Erythroblast (primary cell): ENCODE measurements at regions not wholly inside any gene's neighbourhood (a gene's known extent, or its start where the extent isn't known, plus 50 kb on each side); places are given as distances from the start of the nearest gene placed in this dataset.

Source experiments
- DNase-seq, 2 experiments: peaks; one replicate each; lab custom pipeline; 2025; lab: John Stamatoyannopoulos, UW
- GATA1 ChIP-seq: IDR thresholded peaks from 2 replicates; pipeline ENCODE4 v1.6.1; 2011; ENCODE audit warnings: low read depth, mild to moderate bottlenecking, control low read depth, low read length, moderate library complexity
- POLR2A ChIP-seq: IDR thresholded peaks from 2 replicates; pipeline ENCODE4 v1.6.1; 2011; ENCODE audit warnings: mild to moderate bottlenecking, low read length

DNA sequence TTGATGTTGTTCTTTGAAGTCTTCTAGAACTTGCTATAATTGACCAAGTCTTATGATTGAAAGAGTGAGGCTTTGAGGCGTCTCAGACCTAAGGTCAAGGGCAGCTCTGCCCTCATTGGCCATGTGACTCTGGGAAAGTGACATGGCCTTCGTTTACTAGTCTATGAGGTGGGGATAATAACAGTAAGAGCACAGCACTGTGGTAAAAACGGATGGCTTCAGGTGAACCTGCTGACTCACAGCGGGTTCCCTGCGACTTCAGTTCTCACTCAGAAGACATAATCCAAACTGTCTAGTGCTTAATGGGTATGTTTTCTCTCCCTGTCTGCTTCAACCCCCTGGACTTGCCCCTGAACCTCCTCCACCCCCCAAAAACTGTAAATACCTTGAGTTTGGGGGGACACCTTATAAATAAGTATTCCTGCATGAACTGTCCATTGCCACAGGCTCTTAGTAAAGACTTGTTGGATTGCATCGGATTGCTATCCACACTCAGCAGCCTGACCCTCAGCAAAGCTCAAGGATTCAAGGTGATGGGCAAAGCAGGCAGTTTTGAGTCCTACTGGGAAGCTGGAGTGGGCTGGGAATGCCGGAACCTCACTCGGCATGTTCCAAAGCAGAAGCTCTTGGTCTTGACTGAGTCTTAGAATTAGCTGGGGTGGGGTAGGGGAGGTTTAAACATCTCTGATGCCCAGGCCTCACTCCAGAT lies 304.6 kb downstream of the KLF6 start:
- no peak for DNase-seq
- TF ChIP-seq GATA1 (no peak), POLR2A (no peak)

DNA sequence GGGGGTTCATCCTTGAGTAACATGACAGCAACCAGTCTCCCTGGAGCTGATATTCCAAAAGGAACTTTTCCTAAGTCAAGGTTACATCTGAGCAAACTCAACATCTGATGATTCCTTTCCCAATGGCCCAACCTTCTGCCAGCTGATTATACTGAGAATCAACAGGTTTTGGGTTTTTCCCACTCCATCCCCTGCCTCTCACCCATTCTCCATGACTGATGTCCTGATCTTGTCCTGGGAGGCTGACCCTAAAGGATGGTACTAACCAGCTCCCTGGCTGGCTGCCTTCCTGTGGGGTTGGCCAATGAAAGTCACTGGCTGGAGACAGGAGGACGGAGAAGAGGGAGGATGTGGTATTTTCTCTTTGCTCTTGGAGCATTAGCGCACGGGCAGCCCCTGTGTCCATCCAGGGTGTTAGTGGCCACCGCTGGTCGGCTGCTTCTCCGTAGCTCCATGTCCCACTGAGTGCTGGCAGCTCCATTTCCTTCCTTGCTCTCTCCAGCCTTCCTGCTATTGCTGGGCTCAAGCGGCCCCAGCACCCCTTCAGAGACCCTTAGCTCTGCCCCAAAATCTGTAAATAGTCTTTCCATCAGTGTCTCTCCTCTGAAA lies 306.2 kb upstream of the PITRM1 start:
- TF ChIP-seq POLR2A (no peak), GATA1 (no peak)
- DNase-seq = no peak

DNA sequence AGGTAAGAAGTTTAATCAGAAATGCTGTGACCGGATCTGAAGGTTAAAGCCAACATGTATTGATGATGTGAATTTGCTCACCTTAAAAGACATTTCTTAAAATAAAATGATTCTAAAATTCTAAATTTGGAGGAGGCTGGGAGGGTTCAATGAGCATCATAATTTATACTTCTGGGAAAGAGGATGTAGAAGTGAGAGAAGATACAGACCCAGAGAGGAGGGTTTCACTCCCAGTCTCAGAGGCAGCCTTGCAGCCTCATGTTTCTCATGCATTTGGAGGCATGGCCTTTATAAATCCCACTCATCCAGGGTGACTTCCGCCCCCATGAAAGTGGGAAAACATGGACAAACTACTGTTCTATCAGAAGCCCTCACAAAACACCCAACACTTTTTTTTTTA lies 305.6 kb upstream of the PITRM1 start:
- TF ChIP-seq POLR2A = no peak
- no peak for TF ChIP-seq GATA1
- no peak for DNase-seq

DNA sequence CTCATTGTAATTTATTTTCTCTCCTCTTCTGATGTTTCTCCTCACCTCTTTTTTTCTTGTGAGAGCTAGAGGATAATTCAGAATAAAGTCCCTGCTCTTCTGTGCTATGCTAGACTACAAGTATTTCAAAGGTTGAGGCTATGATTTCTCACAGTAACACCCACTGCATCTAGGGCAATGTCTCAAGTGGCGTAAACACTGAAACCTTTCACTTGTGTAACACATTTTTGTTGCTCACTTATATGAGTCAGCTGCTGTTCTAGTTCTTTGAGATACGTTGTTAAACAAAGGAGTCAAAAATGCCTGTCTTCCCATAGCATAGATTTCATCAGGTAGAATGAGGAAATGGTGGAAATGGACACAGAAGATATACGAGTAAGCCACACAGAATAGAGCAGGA lies 305.1 kb upstream of the PITRM1 start:
- no peak for DNase-seq
- no peak for TF ChIP-seq GATA1

DNA sequence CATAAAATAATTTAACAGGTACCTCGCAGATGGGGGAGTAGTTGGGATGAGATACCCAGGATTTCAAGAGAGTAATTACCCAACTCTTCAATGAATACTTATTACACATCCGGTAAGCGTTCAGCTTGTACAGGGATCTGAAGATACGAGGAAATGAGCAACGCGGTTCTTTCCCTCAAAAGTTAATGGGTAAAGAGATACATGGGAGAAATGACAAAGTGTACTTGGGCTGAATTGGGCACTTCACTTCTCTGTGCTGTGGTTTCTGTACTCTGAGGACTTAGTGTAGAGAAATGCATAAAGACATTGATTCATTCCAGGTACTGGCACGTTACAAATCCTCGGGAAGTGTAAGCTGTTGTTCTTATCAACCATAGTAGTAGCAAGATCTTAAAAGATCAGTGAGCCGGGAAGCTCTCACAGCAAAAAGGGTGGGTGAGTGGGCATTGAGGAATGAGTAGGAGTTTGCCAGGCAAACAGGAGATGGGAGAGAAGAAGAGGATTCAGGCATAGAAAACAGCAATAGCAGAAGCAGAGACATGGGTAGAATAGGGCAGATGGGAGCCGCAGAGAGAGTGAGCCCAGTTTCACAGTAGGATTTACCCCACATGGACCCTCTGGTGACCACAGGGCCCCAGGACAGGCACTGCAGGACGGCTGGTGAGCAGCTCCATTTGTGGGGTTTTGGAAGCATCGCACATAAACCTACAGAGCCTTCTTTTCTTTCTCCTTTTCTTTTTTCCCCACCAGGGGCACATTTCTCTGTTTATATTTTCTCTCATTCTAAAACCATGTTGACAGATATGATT lies 304.3 kb upstream of the PITRM1 start:
- DNase-seq = no peak

DNA sequence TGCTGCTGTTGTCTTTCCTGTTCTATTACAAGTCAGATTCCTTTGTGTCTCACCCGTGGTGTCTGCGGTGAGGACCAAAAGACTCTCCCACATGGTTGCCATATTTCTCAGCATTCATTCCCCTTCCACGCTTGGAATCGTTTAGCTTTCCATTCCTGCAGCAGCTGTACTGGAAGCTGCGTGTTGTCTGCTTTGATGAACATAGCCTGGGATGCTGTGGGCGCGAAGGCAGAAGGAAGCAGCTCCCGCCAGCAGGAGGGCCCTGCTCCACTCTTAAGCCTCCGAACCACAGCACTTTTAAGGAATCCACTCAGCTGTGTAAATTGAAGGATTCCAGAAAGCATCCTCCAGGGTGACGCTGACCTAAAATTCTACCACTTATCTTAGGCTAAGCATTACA lies 303.6 kb upstream of the PITRM1 start:
- TF ChIP-seq POLR2A (no peak), GATA1 (no peak)
- no peak for DNase-seq

More for the DNA sequence above, 304.3 kb upstream of the PITRM1 start:
- no peak for TF ChIP-seq POLR2A
- no peak for TF ChIP-seq GATA1

DNA sequence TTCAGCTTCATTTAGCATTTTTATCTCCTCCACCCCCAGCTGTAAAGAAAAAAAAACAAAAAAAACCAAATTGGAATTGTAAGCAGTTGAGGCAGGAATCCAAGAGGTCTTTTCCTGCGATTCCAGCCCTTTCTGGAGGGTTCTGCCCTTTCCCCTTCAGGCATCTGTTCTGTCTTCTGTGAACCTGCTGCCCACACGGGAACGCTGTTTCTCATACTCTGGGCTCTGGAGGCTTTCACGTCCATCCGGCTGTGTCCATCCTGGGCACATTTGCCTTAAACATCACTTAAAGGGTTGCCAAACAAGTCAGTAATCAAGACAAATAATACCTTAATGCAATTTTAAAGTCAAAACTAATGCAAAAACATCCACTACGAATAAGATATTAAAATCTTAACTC lies 302.8 kb upstream of the PITRM1 start:
- TF ChIP-seq GATA1 = no peak
- TF ChIP-seq POLR2A = no peak
- DNase-seq = no peak

DNA sequence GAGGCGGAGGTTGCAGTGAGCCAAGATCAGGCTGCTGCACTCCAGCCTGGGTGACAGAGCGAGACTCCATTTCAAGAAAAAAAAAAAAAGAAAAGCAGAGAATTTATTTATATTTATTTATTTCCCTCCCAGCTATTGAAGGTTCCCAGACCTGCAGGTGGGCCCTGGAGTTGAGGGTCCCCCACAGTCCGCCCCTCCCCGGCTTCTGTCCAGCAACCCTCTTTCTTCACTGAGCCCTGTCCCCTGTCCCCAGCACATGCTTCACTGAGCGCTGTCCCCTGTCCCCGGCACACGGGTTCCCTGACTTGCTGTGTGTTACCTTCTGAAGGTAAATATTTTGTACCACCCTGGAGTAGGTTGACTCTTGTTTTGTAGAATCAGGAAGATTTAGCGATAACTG lies 301.7 kb upstream of the PITRM1 start:
- no peak for DNase-seq
- no peak for TF ChIP-seq POLR2A
- no peak for TF ChIP-seq GATA1

DNA sequence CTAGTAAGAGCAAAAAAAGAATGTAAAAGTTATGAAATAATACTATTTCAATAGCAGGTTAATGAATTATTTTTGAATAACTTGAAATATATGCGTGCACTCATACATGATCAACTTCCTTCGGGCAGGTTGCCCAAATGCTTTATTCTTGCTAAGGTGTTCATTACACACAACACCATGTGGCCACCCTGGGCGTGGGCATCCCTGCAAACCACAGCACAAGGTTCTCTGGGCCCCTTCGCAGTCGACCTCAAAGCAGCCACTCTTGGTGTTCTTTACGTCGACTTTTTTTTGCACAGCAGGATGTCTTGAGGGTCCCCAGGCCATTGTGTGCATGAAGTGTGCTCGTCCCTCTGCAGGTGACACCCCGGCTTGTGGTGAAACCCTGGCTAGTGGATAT lies 300.7 kb upstream of the PITRM1 start:
- no peak for TF ChIP-seq GATA1
- TF ChIP-seq POLR2A = no peak
- DNase-seq = no peak

DNA sequence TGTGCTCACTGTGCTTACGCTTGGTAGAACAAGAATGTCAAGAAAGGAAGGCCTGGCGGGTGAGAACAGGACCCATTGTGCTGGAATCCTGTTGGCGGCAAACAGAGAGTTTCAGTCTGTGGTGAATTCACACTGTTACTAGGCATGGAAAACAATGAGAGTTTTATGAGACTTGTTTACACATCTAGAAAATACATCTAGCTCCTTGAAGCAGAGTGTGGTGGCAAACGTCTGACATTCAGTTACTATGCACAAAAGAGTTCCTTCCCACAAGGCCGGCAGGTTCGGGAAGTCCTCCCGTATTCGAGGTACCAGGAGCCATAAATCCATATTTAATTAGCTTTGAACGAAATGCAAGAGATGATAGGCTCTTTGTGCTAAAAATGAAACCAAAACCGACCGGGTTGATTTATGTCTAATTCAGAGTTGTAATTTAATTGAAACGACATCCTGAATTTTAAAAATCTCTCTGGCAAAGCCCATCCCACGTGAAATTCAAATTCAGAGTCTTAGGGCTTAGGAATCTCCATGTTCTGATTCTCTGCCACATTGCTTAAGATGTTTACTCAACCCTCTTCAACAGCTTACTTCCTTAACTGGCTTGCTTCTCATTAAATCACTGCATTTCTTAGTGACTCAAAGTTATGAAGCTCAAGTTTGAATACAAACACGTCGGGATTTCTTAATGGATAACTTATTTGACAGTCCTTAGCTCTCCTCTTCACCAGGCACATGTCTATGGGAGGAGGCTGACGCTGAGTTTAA lies 299.9 kb upstream of the PITRM1 start:
- TF ChIP-seq GATA1 = no peak
- no peak for TF ChIP-seq POLR2A
- no peak for DNase-seq

DNA sequence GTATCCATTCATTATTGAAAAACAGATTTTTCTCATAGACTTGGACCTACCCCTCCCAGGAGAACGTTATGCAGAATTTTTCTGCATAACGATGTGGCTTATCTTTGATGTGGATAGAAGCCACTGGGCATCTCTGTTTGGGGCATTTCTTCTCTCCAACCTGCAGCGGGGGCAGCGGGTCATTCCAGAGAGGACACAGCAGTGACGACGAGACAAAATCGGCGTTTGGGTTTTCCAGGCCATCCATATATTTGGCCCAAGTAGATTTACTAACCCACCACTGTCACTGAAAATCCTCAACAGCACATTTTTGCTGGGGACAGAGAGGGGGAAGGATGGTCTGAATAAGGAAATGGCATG lies 299.3 kb upstream of the PITRM1 start:
- no peak for TF ChIP-seq POLR2A
- TF ChIP-seq GATA1 = no peak
- no peak for DNase-seq

DNA sequence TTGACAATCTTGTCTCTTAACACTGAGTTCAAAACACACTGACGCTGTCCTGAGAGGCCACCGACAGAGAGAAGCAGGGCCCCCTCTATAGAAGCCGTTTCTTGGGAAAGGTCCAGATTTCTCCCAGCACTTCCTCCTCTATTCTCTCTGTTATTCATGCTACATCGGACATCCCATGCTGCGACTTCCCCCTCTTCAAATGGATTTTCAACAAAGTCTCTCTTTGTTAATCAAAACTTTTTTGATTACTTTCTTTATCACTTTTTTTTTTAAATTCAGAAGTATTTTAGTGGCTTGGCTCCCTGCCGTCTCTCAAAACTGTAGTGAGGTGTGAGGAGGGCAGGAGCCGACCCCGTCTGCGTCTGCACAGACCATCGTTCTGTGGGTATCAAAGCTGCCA lies 298.9 kb upstream of the PITRM1 start:
- DNase-seq = no peak
- TF ChIP-seq POLR2A = no peak

DNA sequence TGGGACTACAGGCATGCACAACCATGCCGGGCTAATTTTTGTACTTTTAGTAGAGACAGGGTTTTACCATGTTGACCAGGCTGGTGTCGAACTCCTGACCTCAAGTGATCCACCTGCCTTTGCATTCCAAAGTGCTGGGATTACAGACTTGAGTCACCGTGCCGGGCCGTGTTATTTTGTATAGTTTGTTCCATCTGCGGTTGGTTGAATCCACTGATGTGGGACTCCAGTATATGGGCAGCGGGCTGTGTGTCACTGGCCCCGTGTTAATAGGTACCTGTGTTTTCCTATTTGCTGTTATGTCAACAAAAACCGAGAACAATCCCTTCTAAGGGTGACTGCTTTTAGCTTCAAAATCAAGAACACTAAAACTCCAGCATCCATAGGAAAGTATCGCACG lies 297.6 kb upstream of the PITRM1 start:
- no peak for TF ChIP-seq GATA1

DNA sequence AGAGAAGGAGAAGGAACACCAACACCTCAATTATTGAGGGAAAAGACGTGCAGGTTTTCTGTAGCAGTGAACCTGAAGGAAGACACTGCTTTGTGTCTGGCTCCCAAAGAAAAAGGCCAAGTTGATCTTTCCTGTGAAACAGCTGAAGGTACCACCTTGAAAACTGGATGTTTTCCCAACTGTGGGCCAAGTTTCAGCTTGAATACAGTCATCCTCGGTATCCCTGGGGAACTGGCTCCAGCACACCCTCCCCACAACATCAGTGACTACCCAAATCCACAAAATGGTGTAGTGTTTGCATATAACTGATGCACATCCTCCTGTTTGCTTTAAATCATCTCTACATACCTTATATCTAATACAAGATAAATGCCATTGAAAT lies 297.0 kb upstream of the PITRM1 start:
- TF ChIP-seq POLR2A = no peak
- no peak for TF ChIP-seq GATA1

More for the DNA sequence above, 297.6 kb upstream of the PITRM1 start:
- DNase-seq = no peak

More for the DNA sequence above, 297.0 kb upstream of the PITRM1 start:
- no peak for DNase-seq
